Activated T-helper 1 cell treated with Interleukin-2 at 50 U/mL for 16 hours (primary cell): ENCODE measurements at regions not wholly inside any gene's neighbourhood (a gene's known extent, or its start where the extent isn't known, plus 50 kb on each side); places are given as distances from the start of the nearest gene placed in this dataset.

Experiments
- DNase-seq: peaks from one replicate; pipeline ENCODE4 v3.0.0-alpha.2; 2020; ENCODE audit warnings: low read depth

GRCh38 chr18:24936691-24937090 lies 415.3 kb downstream of the ZNF521 start:
- no peak for DNase-seq

- DNase-seq = no peak
These were observed 414.2 kb downstream of the ZNF521 start for GRCh38 chr18:24937639-24938275.

- DNase-seq = no peak
These were observed 411.6 kb downstream of the ZNF521 start for GRCh38 chr18:24940416-24940815.

- no peak for DNase-seq
These were observed 410.6 kb downstream of the ZNF521 start for GRCh38 chr18:24941174-24941951.

GRCh38 chr18:24942144-24942543 lies 409.8 kb downstream of the ZNF521 start:
- DNase-seq = no peak

- no peak for DNase-seq
These were observed 404.3 kb downstream of the ZNF521 start for GRCh38 chr18:24947521-24948305.

GRCh38 chr18:24949908-24950307 lies 402.1 kb downstream of the ZNF521 start:
- DNase-seq = no peak

- no peak for DNase-seq
These were observed 397.6 kb downstream of the ZNF521 start for GRCh38 chr18:24954341-24954740.

- DNase-seq = no peak
These were observed 394.0 kb downstream of the ZNF521 start for GRCh38 chr18:24958001-24958400.

GRCh38 chr18:24959051-24959476 lies 392.9 kb downstream of the ZNF521 start:
- DNase-seq = no peak

GRCh38 chr18:24964216-24964615 lies 387.8 kb downstream of the ZNF521 start:
- no peak for DNase-seq

GRCh38 chr18:24968238-24968775 lies 383.7 kb downstream of the ZNF521 start:
- no peak for DNase-seq

GRCh38 chr18:24972577-24972976 lies 379.4 kb downstream of the ZNF521 start:
- DNase-seq = no peak

GRCh38 chr18:24974431-24974830 lies 377.5 kb downstream of the ZNF521 start:
- DNase-seq = no peak

- DNase-seq = no peak
These were observed 376.2 kb downstream of the ZNF521 start for GRCh38 chr18:24975496-24976372.

- DNase-seq = no peak
These were observed 375.5 kb downstream of the ZNF521 start for GRCh38 chr18:24976502-24976901.

- DNase-seq = no peak
These were observed 372.7 kb downstream of the ZNF521 start for GRCh38 chr18:24979235-24979634.

GRCh38 chr18:24982831-24983230 lies 369.1 kb downstream of the ZNF521 start:
- no peak for DNase-seq

- DNase-seq = no peak
These were observed 368.3 kb downstream of the ZNF521 start for GRCh38 chr18:24983566-24984139.

- no peak for DNase-seq
These were observed 366.4 kb downstream of the ZNF521 start for GRCh38 chr18:24985586-24985985.

- DNase-seq = no peak
These were observed 365.2 kb downstream of the ZNF521 start for GRCh38 chr18:24986666-24987302.
